HG03280 (cell line): ENCODE measurements at regions not wholly inside any gene's neighbourhood (a gene's known extent, or its start where the extent isn't known, plus 50 kb on each side); places are given as distances from the start of the nearest gene placed in this dataset.

Experiments used
- ATAC-seq: cut with Tn5 transposase; IDR thresholded peaks from one replicate; pipeline ENCODE4 v1.9.1; 2021; ENCODE audit warnings: mild to moderate bottlenecking, moderate library complexity; ENCODE audit not compliant: unreplicated experiment

DNA sequence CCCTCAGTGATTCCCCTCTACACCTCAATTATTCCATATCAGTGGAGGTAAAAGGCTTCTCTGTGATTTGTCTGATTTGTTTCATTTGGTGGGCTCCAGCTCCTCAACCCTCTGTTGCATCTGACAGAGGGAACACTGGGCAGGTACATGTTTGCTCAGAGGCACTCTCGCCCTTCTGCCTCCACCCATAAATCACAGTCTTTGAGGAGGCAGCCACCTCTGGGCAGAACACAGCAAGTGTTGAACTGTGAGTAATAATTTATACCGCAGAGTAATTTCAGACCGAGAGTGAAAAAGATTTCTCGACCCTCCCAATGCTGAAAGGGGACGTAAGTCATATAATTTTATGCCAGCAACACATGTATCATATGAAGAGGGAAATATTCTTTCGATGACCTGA is 330.1 kb upstream of the PBX1 start:
- ATAC-seq: no peak

GRCh38 chr1:164233149-164233548 is 325.8 kb upstream of the PBX1 start:
- ATAC-seq: no peak

GRCh38 chr1:164240081-164240480 is 318.9 kb upstream of the PBX1 start:
- ATAC-seq: no peak

- ATAC-seq: no peak
Observed at GRCh38 chr1:164250365-164250764, 308.6 kb upstream of the PBX1 start.

GRCh38 chr1:164256456-164256855 is 302.5 kb upstream of the PBX1 start:
- no peak for ATAC-seq

- no peak for ATAC-seq
Observed at GRCh38 chr1:164261691-164262240, 297.2 kb upstream of the PBX1 start.

- no peak for ATAC-seq
Observed at GRCh38 chr1:164263540-164263939, 295.4 kb upstream of the PBX1 start.

DNA sequence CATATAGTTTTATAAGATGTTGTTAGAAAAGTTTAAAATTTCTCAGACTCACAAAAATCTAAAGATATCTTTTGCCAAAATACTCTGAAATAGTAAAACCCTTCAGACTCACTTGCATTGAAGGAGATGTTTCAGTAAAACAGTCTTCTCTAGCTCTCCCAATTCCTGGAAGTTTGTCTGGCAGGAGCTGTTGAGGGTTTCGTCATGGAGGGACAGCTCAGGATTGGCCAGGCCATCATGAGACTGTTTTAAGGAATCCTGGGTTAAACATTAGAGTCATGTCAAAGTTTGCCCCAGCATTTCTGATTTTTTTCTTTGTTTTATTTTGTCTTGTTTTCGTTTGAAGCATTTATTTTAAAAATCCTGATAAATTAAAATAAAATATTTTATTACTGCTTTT is 293.8 kb upstream of the PBX1 start:
- no peak for ATAC-seq

DNA sequence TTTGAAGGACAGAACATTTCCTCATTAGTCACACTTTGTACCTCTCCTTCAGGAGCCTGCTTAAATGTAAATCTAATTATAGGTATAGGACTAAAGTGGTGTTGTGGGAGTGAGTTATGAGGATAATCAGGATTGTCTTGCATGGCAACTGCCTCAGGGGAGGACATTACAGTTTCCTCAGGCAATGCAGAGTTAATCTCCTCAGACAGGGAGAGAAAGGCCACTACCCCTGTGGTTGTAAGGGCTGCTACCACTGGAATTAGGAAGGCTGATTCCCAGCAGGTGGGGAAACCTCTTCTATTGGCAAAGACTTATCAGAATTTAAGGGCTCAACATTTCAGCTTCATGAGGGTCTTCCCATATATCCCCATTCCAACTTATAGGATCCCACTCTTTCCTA is 286.8 kb upstream of the PBX1 start:
- ATAC-seq: no peak

GRCh38 chr1:164296172-164296571 is 262.8 kb upstream of the PBX1 start:
- no peak for ATAC-seq

GRCh38 chr1:164308101-164308500 is 250.9 kb upstream of the PBX1 start:
- no peak for ATAC-seq

DNA sequence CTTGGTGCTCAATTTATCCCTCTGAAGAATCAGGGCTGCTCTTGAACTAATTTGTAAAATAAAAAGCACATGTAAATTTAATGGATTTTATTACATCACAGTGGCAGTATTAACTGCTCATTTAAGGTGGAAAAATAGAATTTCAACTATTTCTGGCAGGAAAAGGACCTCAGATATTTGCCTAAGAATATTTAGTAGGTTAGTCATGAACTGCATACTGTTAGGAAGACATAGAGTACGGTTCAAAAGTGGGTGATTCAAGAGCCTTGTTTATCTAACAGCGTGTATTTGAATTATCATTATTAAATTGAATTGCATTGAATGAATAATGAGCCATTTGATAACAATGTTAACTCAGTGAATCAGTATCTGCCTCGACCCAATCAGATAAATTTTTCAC is 248.8 kb upstream of the PBX1 start:
- no peak for ATAC-seq

DNA sequence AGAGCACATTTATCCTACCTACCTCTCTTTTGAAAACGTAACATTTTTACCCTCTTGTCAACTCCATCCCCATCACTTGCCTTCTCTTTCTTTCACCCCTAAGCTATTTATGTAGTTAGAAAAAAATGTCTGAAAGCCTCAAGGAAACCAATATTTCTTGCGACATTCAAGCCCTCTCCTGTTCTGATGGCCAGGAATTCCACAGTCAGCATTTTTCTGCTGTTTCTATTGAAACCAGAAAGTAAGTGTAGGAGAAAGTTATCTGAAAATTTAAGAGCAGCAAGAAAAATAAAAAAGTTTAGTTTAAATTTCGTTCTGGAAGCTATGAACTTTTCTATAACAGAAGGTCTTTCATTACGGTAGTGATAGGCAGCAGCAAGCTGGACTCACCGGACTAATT is 247.6 kb upstream of the PBX1 start:
- no peak for ATAC-seq

DNA sequence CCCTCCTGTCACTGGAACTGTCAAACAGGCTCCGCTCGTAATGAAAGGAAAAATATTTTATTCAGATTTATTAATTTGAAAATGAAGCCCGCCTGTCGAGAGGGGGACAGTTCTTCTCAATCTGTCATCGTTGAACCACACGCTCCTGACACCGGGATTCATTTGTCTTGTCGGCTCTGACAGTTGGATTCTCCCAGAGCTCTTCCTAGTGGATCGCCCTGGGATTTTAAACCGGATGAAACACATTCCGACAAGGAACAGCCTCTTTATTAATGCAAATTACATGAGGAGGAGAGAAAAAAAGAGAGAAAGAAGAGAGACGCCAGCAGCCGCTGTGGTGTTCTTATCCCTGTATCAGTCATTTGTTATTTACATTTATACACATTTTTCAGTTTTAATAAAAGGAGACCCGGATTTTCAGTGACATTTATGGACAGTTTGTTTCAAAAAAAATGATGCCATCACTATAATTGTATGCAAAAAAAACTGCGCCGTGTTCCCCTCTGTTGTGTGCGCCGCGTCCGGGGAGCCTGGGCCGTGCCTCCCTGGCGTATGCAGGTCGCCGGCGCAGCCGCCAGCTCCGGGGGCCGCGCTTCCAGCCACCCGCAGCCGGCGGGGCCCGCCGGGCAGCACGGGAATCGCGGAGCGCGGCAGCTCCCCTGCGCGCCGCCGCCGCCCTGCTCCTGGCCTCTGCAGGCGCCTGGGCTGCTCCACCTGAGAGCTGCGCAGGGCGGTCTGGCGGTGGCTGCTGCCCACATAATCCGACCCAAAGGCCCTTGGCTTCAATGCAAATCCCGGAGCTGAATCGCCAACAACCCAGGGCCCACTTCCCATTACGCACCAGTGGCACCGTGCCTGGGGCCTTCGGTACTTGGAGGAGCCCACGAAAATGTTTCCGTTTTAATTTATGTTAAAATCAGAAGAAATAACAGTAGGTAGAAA is 237.9 kb upstream of the PBX1 start:
- no peak for ATAC-seq

DNA sequence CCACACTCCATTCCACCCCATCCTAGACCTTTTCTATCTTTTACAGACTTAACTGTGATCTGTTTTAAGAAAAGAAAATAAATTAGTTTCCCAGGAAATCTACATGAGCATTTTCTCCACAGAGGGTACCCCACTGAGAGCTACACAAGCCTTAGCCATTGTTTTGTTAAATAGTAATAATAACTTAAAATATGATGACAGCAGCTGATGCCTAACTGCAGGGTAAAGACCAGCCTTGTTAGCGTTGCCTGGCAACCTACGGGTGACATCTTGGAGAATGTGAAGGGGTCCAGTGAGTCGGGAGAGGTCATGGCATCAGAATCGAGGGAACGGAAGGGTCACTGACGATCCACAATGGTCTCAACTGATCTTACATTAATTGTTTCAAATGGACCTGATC is 233.2 kb upstream of the PBX1 start:
- ATAC-seq: no peak

GRCh38 chr1:164333387-164333786 is 225.6 kb upstream of the PBX1 start:
- ATAC-seq: no peak

- no peak for ATAC-seq
Observed at GRCh38 chr1:164337394-164337793, 221.6 kb upstream of the PBX1 start.

DNA sequence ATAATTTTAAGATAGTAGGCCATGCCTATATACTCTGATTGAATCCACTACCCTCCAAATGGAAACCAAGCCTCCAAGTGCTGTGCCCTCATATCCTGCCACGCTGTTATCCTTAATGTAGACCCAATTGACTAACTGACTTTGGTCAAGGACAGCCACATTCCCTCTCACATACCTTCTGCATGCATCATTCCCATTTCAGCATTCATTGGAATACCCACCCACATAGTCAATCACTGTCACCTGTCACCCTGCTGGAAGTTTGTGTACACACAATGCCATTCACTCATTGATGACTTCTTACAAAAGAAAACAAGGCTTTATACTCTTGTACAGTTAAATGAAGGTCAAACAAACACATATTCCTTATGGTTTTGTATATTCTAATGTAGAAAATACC is 221.1 kb upstream of the PBX1 start:
- ATAC-seq: no peak

- ATAC-seq: no peak
Observed at GRCh38 chr1:164343189-164343588, 215.8 kb upstream of the PBX1 start.

- ATAC-seq: no peak
Observed at GRCh38 chr1:164347980-164348379, 211.0 kb upstream of the PBX1 start.

DNA sequence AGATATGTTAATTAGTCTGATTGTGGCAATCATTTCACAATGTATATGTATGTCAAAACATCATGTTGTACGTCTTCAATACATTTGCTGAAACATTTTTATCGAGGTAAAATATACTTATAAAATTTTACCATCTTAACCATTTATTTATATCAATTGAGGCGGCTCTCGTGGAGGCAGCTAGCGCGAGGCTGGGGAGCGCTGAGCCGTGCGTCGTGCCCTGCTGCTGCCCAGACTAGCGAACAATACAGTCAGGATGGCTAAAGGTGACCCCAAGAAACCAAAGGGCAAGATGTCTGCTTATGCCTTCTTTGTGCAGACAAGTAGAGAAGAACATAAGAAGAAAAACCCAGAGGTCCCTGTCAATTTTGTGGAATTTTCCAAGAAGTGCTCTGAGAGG is 202.5 kb upstream of the PBX1 start:
- no peak for ATAC-seq

DNA sequence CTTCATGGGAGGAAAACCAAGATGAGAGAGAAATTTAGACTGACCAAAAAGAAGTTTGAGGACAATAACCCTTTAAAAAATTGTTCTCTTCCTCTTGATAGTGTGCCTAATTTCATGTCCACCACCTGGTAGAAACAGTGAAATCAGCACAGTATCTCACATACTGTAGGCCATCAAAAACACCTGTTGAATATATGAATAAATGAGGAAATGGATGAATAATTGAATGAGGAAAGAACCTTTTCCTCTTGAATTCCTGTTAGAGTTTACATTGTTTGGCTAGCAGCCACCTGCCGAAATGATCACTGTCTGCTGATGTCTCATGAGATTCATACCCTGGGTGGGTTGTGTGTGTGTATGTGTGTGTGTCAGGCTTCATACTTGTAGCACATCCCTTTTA is 198.7 kb upstream of the PBX1 start:
- ATAC-seq: no peak

DNA sequence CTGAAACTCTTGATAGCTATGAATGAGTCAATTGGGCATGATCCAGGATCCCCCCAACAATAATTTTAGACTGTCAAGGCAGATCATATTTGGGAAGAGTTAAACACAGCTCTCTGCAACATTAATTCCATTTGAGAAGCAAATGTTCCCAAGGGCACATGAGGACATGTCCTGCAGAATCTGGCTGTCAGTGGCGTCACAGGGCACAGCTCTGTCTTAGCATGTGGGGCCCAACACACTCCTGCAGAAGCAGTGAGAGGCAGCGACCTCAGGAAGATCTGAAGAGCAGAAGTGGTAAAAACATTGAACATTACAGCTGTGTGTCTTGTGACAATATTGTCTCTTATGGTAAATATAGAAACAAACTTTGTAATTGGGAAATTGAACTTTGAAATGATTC is 197.1 kb upstream of the PBX1 start:
- ATAC-seq: no peak
